LHCN-M2 (cell line): ENCODE measurements at regions not wholly inside any gene's neighbourhood (a gene's known extent, or its start where the extent isn't known, plus 50 kb on each side); places are given as distances from the start of the nearest gene placed in this dataset.
A peak's percentile ranks its signal among the peaks of the same experiment; 100 is the strongest.

ENCODE experiments used
- DNase-seq: peaks from one replicate; pipeline ENCODE4 v3.0.0-alpha.2; 2012; ENCODE audit warnings: low read depth

GRCh38 chr2:234195516-234195915 lies 145.0 kb downstream of the SPP2 start:
- no peak for DNase-seq

- no peak for DNase-seq
Observed at GRCh38 chr2:234193977-234194563, 143.6 kb downstream of the SPP2 start.

GRCh38 chr2:234191819-234192407 lies 141.4 kb downstream of the SPP2 start:
- DNase-seq, result peak; percentile 26

GRCh38 chr2:234189786-234190300 lies 139.3 kb downstream of the SPP2 start:
- peak; percentile 29 for DNase-seq

- DNase-seq, result no peak
Observed at GRCh38 chr2:234189230-234189629, 138.7 kb downstream of the SPP2 start.

GRCh38 chr2:234187646-234188174 lies 137.2 kb downstream of the SPP2 start:
- no peak for DNase-seq

GRCh38 chr2:234181121-234181520 lies 130.6 kb downstream of the SPP2 start:
- no peak for DNase-seq

- DNase-seq, result no peak
Observed at GRCh38 chr2:234179031-234179363, 128.5 kb downstream of the SPP2 start.

GRCh38 chr2:234178330-234179030 lies 128.0 kb downstream of the SPP2 start:
- peak; percentile 63 for DNase-seq

GRCh38 chr2:234175649-234176048 lies 125.1 kb downstream of the SPP2 start:
- DNase-seq, result no peak

GRCh38 chr2:234174742-234175141 lies 124.2 kb downstream of the SPP2 start:
- no peak for DNase-seq

- no peak for DNase-seq
Observed at GRCh38 chr2:234172532-234172931, 122.0 kb downstream of the SPP2 start.

- DNase-seq, result no peak
Observed at GRCh38 chr2:234172066-234172465, 121.6 kb downstream of the SPP2 start.

GRCh38 chr2:234171666-234172065 lies 121.2 kb downstream of the SPP2 start:
- DNase-seq, result no peak

GRCh38 chr2:234169674-234170073 lies 119.2 kb downstream of the SPP2 start:
- DNase-seq, result no peak

- DNase-seq, result peak; percentile 69
Observed at GRCh38 chr2:234168605-234169570, 118.4 kb downstream of the SPP2 start.

- no peak for DNase-seq
Observed at GRCh38 chr2:234166531-234166930, 116.0 kb downstream of the SPP2 start.

- DNase-seq, result peak; percentile 67
Observed at GRCh38 chr2:234165421-234165820, 114.9 kb downstream of the SPP2 start.

- no peak for DNase-seq
Observed at GRCh38 chr2:234164493-234165413, 114.3 kb downstream of the SPP2 start.

GRCh38 chr2:234163510-234164045 lies 113.1 kb downstream of the SPP2 start:
- DNase-seq, result no peak
